SK-N-SH (cell line): ENCODE measurements at regions not wholly inside any gene's neighbourhood (a gene's known extent, or its start where the extent isn't known, plus 50 kb on each side); places are given as distances from the start of the nearest gene placed in this dataset.
"Not testable (repeated sequence)": the region's sequence is repeated elsewhere in the genome, so short reads cannot be mapped to it uniquely, and the experiment has no call there.

ENCODE experiments used
- CTCF ChIA-PET: fragments of 300-600, 350-600 bp; formaldehyde crosslinking; extraction: SDS; loops from one replicate; lab custom pipeline; 2021; lab: Yijun Ruan, JAX
- POLR2A ChIA-PET: fragments of 350-600 bp; sonication (Branson Sonifier 250); formaldehyde crosslinking; extraction: SDS; loops from one replicate; lab custom pipeline; 2020; ENCODE audit warnings: antibody characterized with exemption, inconsistent platforms; lab: Yijun Ruan, JAX
- DNase-seq: peaks from one replicate; pipeline ENCODE4 v3.0.0; 2012
- H2AFZ ChIP-seq: fragments of 200-600 bp; sonication (generic); 2 replicates; pipeline ENCODE4 v1.8.1; 2016; ENCODE audit warnings: antibody characterized with exemption, mild to moderate bottlenecking, low read depth
- H3F3A ChIP-seq: fragments of 200-600 bp; sonication (generic); replicated peaks from 2 replicates; pipeline ENCODE3; 2016; ENCODE audit warnings: antibody characterized with exemption, mild to moderate bottlenecking; ENCODE audit not compliant: insufficient read depth
- H3K27ac ChIP-seq, 2 experiments: fragments of 200-500 bp in 1 of 2; fragments of 200-600 bp in 1 of 2; sonication (Bioruptor generic) in 1 of 2; sonication (generic), shearing (Covaris generic) in 1 of 2; 2 replicates each; pipeline versions ENCODE4 v1.5.1 to v1.6.1; 2014 to 2016; ENCODE audit warnings: low read depth in 2 of 2, inconsistent platforms in 1 of 2, low read length in 1 of 2, mild to moderate bottlenecking in 1 of 2, mixed read lengths in 1 of 2
- H3K27me3 ChIP-seq: fragments of 200-600 bp; sonication (generic), shearing (Covaris generic); 2 replicates; pipeline ENCODE4 v1.6.1; 2016; ENCODE audit warnings: mixed run types; ENCODE audit not compliant: insufficient read depth
- H3K36me3 ChIP-seq, 2 experiments: fragments of 200-500 bp in 1 of 2; fragments of 200-600 bp in 1 of 2; sonication (Bioruptor generic) in 1 of 2; sonication (generic) in 1 of 2; replicated peaks in 1 of 2; 2 replicates each; pipeline versions ENCODE3 to v1.5.1; 2014 to 2016; ENCODE audit warnings: low read length in 1 of 2, mild to moderate bottlenecking in 1 of 2; ENCODE audit not compliant: insufficient read depth in 2 of 2, control insufficient read depth in 1 of 2
- H3K4me1 ChIP-seq, 2 experiments: fragments of 200-500 bp in 1 of 2; fragments of 200-600 bp in 1 of 2; sonication (Bioruptor generic) in 1 of 2; sonication (generic), shearing (Covaris generic) in 1 of 2; 2 replicates each; pipeline versions ENCODE4 v1.5.1 to v1.6.1; 2014 to 2016; ENCODE audit warnings: low read depth in 1 of 2, low read length in 1 of 2, mixed run types in 1 of 2; ENCODE audit not compliant: insufficient read depth in 2 of 2, control insufficient read depth in 1 of 2
- H3K4me2 ChIP-seq: fragments of 200-600 bp; sonication (generic), shearing (Covaris generic); 2 replicates; pipeline ENCODE4 v1.6.1; 2017; ENCODE audit warnings: mixed run types
- H3K4me3 ChIP-seq, 2 experiments: fragments of 200-500 bp in 1 of 2; fragments of 200-600 bp in 1 of 2; sonication (Bioruptor generic) in 1 of 2; sonication (generic), shearing (Covaris generic) in 1 of 2; 2 replicates each; pipeline versions ENCODE4 v1.5.1 to v1.8.1; 2014 to 2016; ENCODE audit warnings: low read depth in 2 of 2, inconsistent platforms in 1 of 2, low read length in 1 of 2, mild to moderate bottlenecking in 1 of 2, mixed read lengths in 1 of 2, moderate library complexity in 1 of 2
- H3K79me2 ChIP-seq: fragments of 200-600 bp; sonication (generic); 2 replicates; pipeline ENCODE4 v1.8.1; 2017; ENCODE audit warnings: mild to moderate bottlenecking; ENCODE audit not compliant: insufficient read depth
- H3K9ac ChIP-seq: fragments of 200-600 bp; sonication (generic); 2 replicates; pipeline ENCODE4 v1.6.1; 2017; ENCODE audit warnings: mixed run types
- H3K9me2 ChIP-seq: fragments of 200-600 bp; sonication (generic); 2 replicates; pipeline ENCODE4 v1.6.1; 2017; ENCODE audit warnings: mixed run types
- H3K9me3 ChIP-seq: fragments of 200-600 bp; sonication (generic); 2 replicates; pipeline ENCODE4 v1.6.1; 2017; ENCODE audit warnings: mixed run types, mild to moderate bottlenecking, moderate library complexity
- H4K20me1 ChIP-seq: fragments of 200-600 bp; sonication (generic); 2 replicates; pipeline ENCODE4 v1.6.1; 2017; ENCODE audit warnings: mild to moderate bottlenecking, mixed run types; ENCODE audit not compliant: insufficient read depth
- CHD2 ChIP-seq: fragments of 150-350 bp; IDR thresholded peaks from 2 replicates; pipeline ENCODE4 v1.6.1; 2018; ENCODE audit warnings: low read length; ENCODE audit not compliant: partially characterized antibody
- EP300 ChIP-seq, 2 experiments: IDR thresholded peaks; 2 replicates each; pipeline versions ENCODE4 v1.4.0 to v1.6.1; 2012; ENCODE audit warnings: borderline replicate concordance in 1 of 2, low read depth in 1 of 2, low read length in 1 of 2
- EZH2phosphoT487 ChIP-seq: fragments of 200-600 bp; sonication (generic); IDR thresholded peaks from 2 replicates; pipeline ENCODE4 v1.6.1; 2017; ENCODE audit warnings: low read depth, mixed run types, mild to moderate bottlenecking, antibody characterized with exemption, moderate library complexity, borderline replicate concordance
- FOXJ3 ChIP-seq: sonication (generic); formaldehyde crosslinking; IDR thresholded peaks from 2 replicates; pipeline ENCODE4 v1.5.1; 2020; ENCODE audit warnings: mild to moderate bottlenecking, missing genetic modification reagents
- MXI1 ChIP-seq: IDR thresholded peaks from 2 replicates; pipeline ENCODE4 v1.6.1; 2012; ENCODE audit warnings: mild to moderate bottlenecking, low read depth, low read length, improper control_type of control experiment
- NFIC ChIP-seq: IDR thresholded peaks from 2 replicates; pipeline ENCODE4 v1.4.0; 2012; ENCODE audit warnings: borderline replicate concordance
- RXRA ChIP-seq: IDR thresholded peaks from 2 replicates; pipeline ENCODE4 v1.4.0; 2012; ENCODE audit warnings: low read depth, mild to moderate bottlenecking, borderline replicate concordance
- SIN3A ChIP-seq: IDR thresholded peaks from 2 replicates; pipeline ENCODE4 v1.6.1; 2012; ENCODE audit warnings: low read depth, mild to moderate bottlenecking, low read length, moderate library complexity, borderline replicate concordance
- SMC3 ChIP-seq: IDR thresholded peaks from 2 replicates; pipeline ENCODE4 v1.6.1; 2012; ENCODE audit warnings: low read depth, low read length, improper control_type of control experiment
- TCF12 ChIP-seq: IDR thresholded peaks from 2 replicates; pipeline ENCODE4 v1.4.0; 2012
- YY1 ChIP-seq: IDR thresholded peaks from 2 replicates; pipeline ENCODE4 v1.4.0; 2012; ENCODE audit warnings: low read depth, mild to moderate bottlenecking
- WGBS: methylation state at CpG from one replicate; pipeline ENCODE4 v1.1.6; 2017; ENCODE audit warnings: low lambda C conversion rate; 5-methylcytosine and 5-hydroxymethylcytosine counted together
- TF ChIP-seq, protein P1 (sequence below): IDR thresholded peaks from 2 replicates; pipeline ENCODE4 v1.6.1; 2012; ENCODE audit warnings: mild to moderate bottlenecking, low read depth, low read length, moderate library complexity
- TF ChIP-seq, protein P2 (sequence below): IDR thresholded peaks from 2 replicates; pipeline ENCODE4 v1.4.0; 2012; ENCODE audit warnings: low read depth
- TF ChIP-seq, protein P3 (sequence below): IDR thresholded peaks from 2 replicates; pipeline ENCODE4 v1.4.0; 2012; ENCODE audit warnings: low read depth, borderline replicate concordance

DNA sequence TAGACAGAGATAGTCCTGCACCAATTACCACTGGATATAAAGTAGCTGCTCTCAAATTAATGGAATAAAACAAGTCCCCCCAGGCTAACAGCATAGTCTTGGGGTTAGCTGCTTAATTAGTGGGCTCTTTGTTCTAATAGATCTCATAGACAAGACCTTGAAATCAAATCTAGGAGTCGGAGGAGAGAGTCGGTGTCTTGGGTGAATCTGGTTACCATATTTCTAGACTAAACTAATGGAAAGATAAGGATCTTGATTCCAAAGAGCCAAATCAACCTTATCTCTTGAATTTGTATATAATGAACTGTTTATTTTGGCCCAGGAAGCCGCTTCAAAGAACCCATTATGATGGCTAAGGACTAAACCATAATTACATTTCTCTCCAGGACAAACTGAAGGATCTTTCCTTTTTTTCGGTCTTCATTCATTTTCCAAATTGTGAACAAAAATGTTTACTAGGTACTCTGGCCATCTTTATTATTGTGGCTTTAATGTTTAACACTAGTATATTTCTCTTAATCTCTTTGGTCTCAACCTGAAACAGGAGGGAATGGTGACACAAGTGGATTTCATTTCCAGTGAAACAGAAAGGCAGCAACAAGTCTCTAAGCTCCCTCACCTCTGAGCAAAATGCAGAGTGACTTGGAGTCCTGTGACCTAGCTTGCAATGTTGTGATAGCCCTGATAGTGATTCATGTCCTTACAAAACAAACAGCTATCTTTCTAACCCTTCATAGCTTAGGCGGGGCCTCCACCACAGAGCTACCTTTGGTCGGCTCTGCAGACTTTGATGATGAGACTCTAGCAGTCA lies 137.9 kb upstream of the PARD3B start (continued):
- TF ChIP-seq TCF12, result peak; percentile 52
- TF ChIP-seq SMC3, result no peak
- peak in 1 of 2 experiments; percentile 85; a peak in 2 of 4 replicates for TF ChIP-seq EP300 (IDR thresholded peaks at IDR 0.05; ENCODE audit: borderline replicate concordance in 1 of 2, low read depth in 1 of 2, low read length in 1 of 2)
- peak; percentile 39; the same call in 1 of the 2 replicates for TF ChIP-seq MXI1
- no peak for TF ChIP-seq RXRA
- no peak for TF ChIP-seq EZH2phosphoT487
- TF ChIP-seq, protein P1, sequence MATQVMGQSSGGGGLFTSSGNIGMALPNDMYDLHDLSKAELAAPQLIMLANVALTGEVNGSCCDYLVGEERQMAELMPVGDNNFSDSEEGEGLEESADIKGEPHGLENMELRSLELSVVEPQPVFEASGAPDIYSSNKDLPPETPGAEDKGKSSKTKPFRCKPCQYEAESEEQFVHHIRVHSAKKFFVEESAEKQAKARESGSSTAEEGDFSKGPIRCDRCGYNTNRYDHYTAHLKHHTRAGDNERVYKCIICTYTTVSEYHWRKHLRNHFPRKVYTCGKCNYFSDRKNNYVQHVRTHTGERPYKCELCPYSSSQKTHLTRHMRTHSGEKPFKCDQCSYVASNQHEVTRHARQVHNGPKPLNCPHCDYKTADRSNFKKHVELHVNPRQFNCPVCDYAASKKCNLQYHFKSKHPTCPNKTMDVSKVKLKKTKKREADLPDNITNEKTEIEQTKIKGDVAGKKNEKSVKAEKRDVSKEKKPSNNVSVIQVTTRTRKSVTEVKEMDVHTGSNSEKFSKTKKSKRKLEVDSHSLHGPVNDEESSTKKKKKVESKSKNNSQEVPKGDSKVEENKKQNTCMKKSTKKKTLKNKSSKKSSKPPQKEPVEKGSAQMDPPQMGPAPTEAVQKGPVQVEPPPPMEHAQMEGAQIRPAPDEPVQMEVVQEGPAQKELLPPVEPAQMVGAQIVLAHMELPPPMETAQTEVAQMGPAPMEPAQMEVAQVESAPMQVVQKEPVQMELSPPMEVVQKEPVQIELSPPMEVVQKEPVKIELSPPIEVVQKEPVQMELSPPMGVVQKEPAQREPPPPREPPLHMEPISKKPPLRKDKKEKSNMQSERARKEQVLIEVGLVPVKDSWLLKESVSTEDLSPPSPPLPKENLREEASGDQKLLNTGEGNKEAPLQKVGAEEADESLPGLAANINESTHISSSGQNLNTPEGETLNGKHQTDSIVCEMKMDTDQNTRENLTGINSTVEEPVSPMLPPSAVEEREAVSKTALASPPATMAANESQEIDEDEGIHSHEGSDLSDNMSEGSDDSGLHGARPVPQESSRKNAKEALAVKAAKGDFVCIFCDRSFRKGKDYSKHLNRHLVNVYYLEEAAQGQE, result no peak
- peak; percentile 56; the same call in 1 of the 2 replicates for TF ChIP-seq NFIC
- TF ChIP-seq SIN3A, result no peak
- TF ChIP-seq, protein P2, sequence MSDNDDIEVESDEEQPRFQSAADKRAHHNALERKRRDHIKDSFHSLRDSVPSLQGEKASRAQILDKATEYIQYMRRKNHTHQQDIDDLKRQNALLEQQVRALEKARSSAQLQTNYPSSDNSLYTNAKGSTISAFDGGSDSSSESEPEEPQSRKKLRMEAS, result no peak
- TF ChIP-seq FOXJ3 (CRISPR knock-in tag), result no peak
- TF ChIP-seq, protein P3, sequence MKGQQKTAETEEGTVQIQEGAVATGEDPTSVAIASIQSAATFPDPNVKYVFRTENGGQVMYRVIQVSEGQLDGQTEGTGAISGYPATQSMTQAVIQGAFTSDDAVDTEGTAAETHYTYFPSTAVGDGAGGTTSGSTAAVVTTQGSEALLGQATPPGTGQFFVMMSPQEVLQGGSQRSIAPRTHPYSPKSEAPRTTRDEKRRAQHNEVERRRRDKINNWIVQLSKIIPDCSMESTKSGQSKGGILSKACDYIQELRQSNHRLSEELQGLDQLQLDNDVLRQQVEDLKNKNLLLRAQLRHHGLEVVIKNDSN, result no peak
- no peak for TF ChIP-seq CHD2
- TF ChIP-seq YY1, result no peak

DNA sequence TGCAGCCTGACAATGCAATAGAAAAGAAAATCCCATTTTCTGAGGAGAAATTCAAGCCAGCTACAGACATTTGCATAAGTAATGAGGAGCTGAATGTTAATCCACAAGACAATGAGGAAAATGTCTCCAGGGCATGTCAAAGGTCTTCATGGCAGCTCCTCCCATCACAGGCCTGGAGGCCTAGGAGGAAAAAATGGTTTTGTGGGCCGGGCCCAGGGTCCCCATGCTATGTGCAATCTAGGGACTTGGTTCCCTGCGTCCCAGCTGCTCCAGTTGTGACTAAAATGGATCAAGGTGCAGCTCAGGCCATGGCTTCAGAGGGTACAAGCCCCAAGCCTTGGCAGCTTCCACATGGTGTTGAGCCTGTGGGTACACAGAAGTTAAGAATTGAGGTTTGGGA lies 132.5 kb upstream of the PARD3B start:
- H3K9me3 ChIP-seq, H3K9me2 ChIP-seq, POLR2A ChIA-PET, H3K36me3 ChIP-seq, H3K4me1 ChIP-seq, CTCF ChIA-PET, H3K4me2 ChIP-seq, H3K79me2 ChIP-seq, DNase-seq, H3K27me3 ChIP-seq, H3K4me3 ChIP-seq, H2AFZ ChIP-seq, H4K20me1 ChIP-seq, H3F3A ChIP-seq, H3K9ac ChIP-seq, H3K27ac ChIP-seq: not testable (repeated sequence)
- 18% methylated on average over 2 of the region's 2 CpGs for whole genome bisulfite sequencing
